VCaP (cell line): ENCODE measurements at regions not wholly inside any gene's neighbourhood (a gene's known extent, or its start where the extent isn't known, plus 50 kb on each side); places are given as distances from the start of the nearest gene placed in this dataset.

Experiments used
- H3K27ac ChIP-seq: fragments of 450-650 bp; 2 replicates; pipeline ENCODE4 v1.5.1; 2017
- TF ChIP-seq, protein P1 (sequence below): fragments of 450-650 bp; conservative IDR thresholded peaks from 2 replicates; pipeline ENCODE4 v1.5.1; 2017; ENCODE audit warnings: mild to moderate bottlenecking, moderate library complexity

DNA sequence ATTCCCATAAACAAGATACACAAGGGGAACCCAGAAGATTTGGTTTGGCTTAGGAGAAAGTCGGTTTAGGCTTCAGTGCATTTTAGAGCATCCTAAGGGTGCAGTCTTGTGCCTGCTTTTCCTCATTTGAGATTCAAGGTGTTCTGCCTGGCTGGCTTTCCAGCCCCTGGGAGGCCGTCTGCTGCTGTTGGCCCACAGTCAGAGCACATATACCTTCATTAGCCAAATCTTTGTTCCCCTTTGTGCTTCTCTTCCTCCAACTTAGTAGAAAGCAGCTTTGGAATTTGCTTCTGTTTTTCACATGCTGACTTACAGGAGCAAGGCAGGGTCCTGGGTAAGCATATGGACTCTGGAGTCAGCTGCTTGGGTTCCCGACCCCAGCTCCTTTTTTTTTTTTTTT, 477.1 kb upstream of the TCF4 start:
- no peak overlapping the region for H3K27ac ChIP-seq
- TF ChIP-seq, protein P1, sequence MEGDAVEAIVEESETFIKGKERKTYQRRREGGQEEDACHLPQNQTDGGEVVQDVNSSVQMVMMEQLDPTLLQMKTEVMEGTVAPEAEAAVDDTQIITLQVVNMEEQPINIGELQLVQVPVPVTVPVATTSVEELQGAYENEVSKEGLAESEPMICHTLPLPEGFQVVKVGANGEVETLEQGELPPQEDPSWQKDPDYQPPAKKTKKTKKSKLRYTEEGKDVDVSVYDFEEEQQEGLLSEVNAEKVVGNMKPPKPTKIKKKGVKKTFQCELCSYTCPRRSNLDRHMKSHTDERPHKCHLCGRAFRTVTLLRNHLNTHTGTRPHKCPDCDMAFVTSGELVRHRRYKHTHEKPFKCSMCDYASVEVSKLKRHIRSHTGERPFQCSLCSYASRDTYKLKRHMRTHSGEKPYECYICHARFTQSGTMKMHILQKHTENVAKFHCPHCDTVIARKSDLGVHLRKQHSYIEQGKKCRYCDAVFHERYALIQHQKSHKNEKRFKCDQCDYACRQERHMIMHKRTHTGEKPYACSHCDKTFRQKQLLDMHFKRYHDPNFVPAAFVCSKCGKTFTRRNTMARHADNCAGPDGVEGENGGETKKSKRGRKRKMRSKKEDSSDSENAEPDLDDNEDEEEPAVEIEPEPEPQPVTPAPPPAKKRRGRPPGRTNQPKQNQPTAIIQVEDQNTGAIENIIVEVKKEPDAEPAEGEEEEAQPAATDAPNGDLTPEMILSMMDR = no peak

GRCh38 chr18:56062931-56063330, 474.9 kb upstream of the TCF4 start:
- no peak overlapping the region for H3K27ac ChIP-seq
- TF ChIP-seq, protein P1 = no peak

DNA sequence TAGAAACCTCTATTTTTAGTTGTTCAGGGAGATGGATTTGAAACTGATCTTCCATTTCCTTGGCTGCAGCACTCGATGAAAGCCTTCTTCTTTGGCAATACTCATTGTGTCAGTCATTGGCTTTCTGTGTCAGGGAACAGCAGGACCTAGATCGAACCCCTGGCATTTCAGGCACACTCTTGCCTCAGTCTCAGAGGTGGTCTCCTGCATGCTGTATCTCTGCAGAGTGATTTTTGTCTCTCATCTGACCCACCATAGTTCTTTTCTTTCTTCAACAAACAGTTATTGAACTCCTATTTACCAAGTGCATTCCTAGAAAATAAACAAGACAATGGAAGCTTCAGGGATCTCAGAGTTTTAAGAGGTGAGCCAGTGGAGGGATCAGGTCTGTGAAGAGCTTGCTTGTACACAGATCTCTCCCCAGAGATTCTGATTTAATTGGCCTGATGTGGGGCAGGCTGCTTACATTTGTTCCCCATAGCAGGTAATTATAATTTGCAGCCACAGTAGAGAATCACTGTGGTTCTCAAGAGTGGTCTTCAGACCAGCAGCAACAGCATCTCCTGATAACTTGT, 473.1 kb upstream of the TCF4 start:
- TF ChIP-seq, protein P1 = no peak
- H3K27ac ChIP-seq = no peak overlapping the region

DNA sequence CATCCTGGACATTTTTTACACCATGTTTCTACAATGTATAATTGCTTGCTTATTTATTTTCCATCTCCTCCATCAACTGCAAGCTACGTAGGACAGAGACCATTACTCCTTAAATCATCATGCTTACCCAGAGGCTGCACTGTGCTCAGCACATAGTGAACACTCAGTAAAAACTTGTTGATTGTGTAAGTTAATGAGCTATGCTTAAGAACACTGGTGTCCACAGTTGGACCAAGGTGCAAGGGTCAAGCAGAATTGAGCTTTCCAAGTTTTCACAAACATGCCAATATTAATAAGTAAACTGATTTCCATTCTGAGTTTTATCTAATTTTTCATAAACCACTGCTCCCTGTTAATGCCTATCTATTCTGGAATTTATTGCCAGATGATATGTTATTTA, 464.2 kb upstream of the TCF4 start:
- TF ChIP-seq, protein P1 = no peak
- no peak overlapping the region for H3K27ac ChIP-seq

DNA sequence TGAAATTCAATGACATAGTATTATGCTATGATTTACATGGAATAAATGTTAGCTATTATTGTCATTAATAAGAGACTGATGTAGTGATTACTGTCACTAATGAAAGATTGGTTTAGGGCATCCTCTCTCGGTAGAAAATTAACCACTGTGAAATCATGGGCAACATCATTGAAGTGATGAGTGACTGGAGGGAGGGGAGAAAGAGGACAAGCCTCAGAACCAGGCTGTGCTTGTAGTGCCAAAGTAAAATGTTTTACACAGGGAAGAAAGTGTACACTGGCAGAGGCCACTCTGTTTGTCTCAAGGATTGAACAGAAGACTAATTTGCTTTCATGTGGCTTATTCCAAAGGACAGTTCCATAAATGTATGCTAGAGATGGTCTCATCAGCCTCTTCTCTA, 456.2 kb upstream of the TCF4 start:
- TF ChIP-seq, protein P1 = no peak
- no peak overlapping the region for H3K27ac ChIP-seq

- TF ChIP-seq, protein P1 = no peak
- H3K27ac ChIP-seq = no peak overlapping the region
Observed at GRCh38 chr18:56043641-56044061, 455.7 kb upstream of the TCF4 start.

GRCh38 chr18:56042915-56043536, 455.0 kb upstream of the TCF4 start:
- H3K27ac ChIP-seq = no peak overlapping the region
- TF ChIP-seq, protein P1 = no peak
